ENCODE measurements at regions not wholly inside any gene's neighbourhood (a gene's known extent, or its start where the extent isn't known, plus 50 kb on each side); places are given as distances from the start of the nearest gene placed in this dataset.

GRCh38 chr12:105613887-105614286, 283.4 kb downstream of the C12orf75 start:
- H3K27ac ChIP-seq (replicated peaks) = no peak overlapping the region
- H3K27me3 ChIP-seq (ENCODE audit: low read depth) = no peaks in the 10 kb centered on the region
- H3K9me3 ChIP-seq (replicated peaks) = no peaks in the 10 kb centered on the region
- H3K4me1 ChIP-seq = peaks cover 12% of the 10 kb centered on the region
- H3K4me3 ChIP-seq = no peak overlapping the region
- no peak for TF ChIP-seq CTCF (IDR thresholded peaks at IDR 0.05; ENCODE audit: borderline replicate concordance)
- intact Hi-C loops (cut with micrococcal nuclease) = no loop called here
- no peak for DNase-seq
- H3K36me3 ChIP-seq = no peaks in the 10 kb centered on the region

- no peak for TF ChIP-seq CTCF (IDR thresholded peaks at IDR 0.05; ENCODE audit: borderline replicate concordance)
- Histone ChIP-seq H3K4me3 (no peak overlapping the region), H3K27me3 (ENCODE audit: low read depth) (no peaks in the 10 kb centered on the region), H3K9me3 (replicated peaks) (no peaks in the 10 kb centered on the region), H3K27ac (replicated peaks) (no peak overlapping the region), H3K36me3 (no peaks in the 10 kb centered on the region), H3K4me1 (no peaks in the 10 kb centered on the region)
- no peak for DNase-seq
- intact Hi-C loops (cut with micrococcal nuclease) = no loop called here
Measured at GRCh38 chr12:105616971-105617540, 286.6 kb downstream of the C12orf75 start.

- Histone ChIP-seq H3K9me3 (replicated peaks) (no peaks in the 10 kb centered on the region), H3K4me3 (no peak overlapping the region), H3K4me1 (no peaks in the 10 kb centered on the region), H3K27ac (replicated peaks) (no peak overlapping the region), H3K36me3 (no peaks in the 10 kb centered on the region), H3K27me3 (ENCODE audit: low read depth) (no peaks in the 10 kb centered on the region)
- no peak for DNase-seq
- intact Hi-C loops (cut with micrococcal nuclease) = no loop called here
- TF ChIP-seq CTCF (IDR thresholded peaks at IDR 0.05; ENCODE audit: borderline replicate concordance) = no peak
Measured at GRCh38 chr12:105622220-105622619, 291.7 kb downstream of the C12orf75 start.

GRCh38 chr12:105622846-105623736, 292.6 kb downstream of the C12orf75 start:
- Histone ChIP-seq H3K36me3 (no peaks in the 10 kb centered on the region), H3K27me3 (ENCODE audit: low read depth) (no peaks in the 10 kb centered on the region), H3K27ac (replicated peaks) (no peak overlapping the region), H3K4me1 (no peaks in the 10 kb centered on the region), H3K4me3 (no peak overlapping the region), H3K9me3 (replicated peaks) (no peaks in the 10 kb centered on the region)
- no peak for DNase-seq
- intact Hi-C loops (cut with micrococcal nuclease) = no loop called here
- TF ChIP-seq CTCF (IDR thresholded peaks at IDR 0.05; ENCODE audit: borderline replicate concordance) = no peak

- H3K4me3 ChIP-seq = no peak overlapping the region
- DNase-seq = no peak
- H3K27me3 ChIP-seq (ENCODE audit: low read depth) = no peaks in the 10 kb centered on the region
- H3K9me3 ChIP-seq (replicated peaks) = no peaks in the 10 kb centered on the region
- intact Hi-C loops (cut with micrococcal nuclease) = no loop called here
- no peak overlapping the region for H3K27ac ChIP-seq (replicated peaks)
- no peak for TF ChIP-seq CTCF (IDR thresholded peaks at IDR 0.05; ENCODE audit: borderline replicate concordance)
- no peaks in the 10 kb centered on the region for H3K36me3 ChIP-seq
- H3K4me1 ChIP-seq = no peaks in the 10 kb centered on the region
Measured at GRCh38 chr12:105626653-105627052, 296.2 kb downstream of the C12orf75 start.
